Skeletal muscle tissue (tissue), 3 donors: ENCODE measurements at regions not wholly inside any gene's neighbourhood (a gene's known extent, or its start where the extent isn't known, plus 50 kb on each side); places are given as distances from the start of the nearest gene placed in this dataset.

ENCODE experiments used
- H3K27ac ChIP-seq: one replicate; pipeline ENCODE4 v1.7.0; 2013; ENCODE audit warnings: mild to moderate bottlenecking, low read depth, low read length, inconsistent platforms
- H3K27me3 ChIP-seq, 3 donors: one replicate each; pipeline ENCODE4 v1.7.0; 2013; ENCODE audit warnings: low read length in 3 of 3; ENCODE audit not compliant: control insufficient read depth in 3 of 3, insufficient read depth in 3 of 3
- H3K36me3 ChIP-seq, 3 donors: one replicate each; pipeline ENCODE4 v1.7.0; 2013; ENCODE audit warnings: low read length in 3 of 3; ENCODE audit not compliant: control insufficient read depth in 3 of 3, insufficient read depth in 3 of 3
- H3K4me1 ChIP-seq, 3 donors: one replicate each; pipeline ENCODE4 v1.7.0; 2013; ENCODE audit warnings: low read length in 3 of 3, mild to moderate bottlenecking in 3 of 3; ENCODE audit not compliant: control insufficient read depth in 3 of 3, insufficient read depth in 3 of 3
- H3K4me3 ChIP-seq, 3 donors: one replicate each; pipeline ENCODE4 v1.7.0; 2013; ENCODE audit warnings: low read length in 3 of 3
- H3K9ac ChIP-seq, 3 donors: one replicate each; pipeline ENCODE4 v1.7.0; 2013; ENCODE audit warnings: low read length in 3 of 3, mild to moderate bottlenecking in 3 of 3, moderate library complexity in 2 of 3, low read depth in 1 of 3
- H3K9me3 ChIP-seq, 3 donors: one replicate each; pipeline ENCODE4 v1.7.0; 2013; ENCODE audit warnings: low read length in 3 of 3; ENCODE audit not compliant: control insufficient read depth in 3 of 3
- donor health status: Osteomylitis.

- Histone ChIP-seq H3K4me3 (no peak overlapping the region), H3K36me3 (no peaks in the 10 kb centered on the region), H3K4me1 (no peaks in the 10 kb centered on the region), H3K27me3 (no peaks in the 10 kb centered on the region), H3K9me3 (no peaks in the 10 kb centered on the region), H3K27ac (no peak overlapping the region), H3K9ac (no peak overlapping the region)
Measured at GRCh38 chrX:6812087-6812486, 277.2 kb upstream of the VCX3A start.

GRCh38 chrX:6810776-6811175 lies 275.9 kb upstream of the VCX3A start:
- no peak overlapping the region for H3K4me3 ChIP-seq
- H3K27ac ChIP-seq, result no peak overlapping the region
- H3K4me1 ChIP-seq, result no peaks in the 10 kb centered on the region

GRCh38 chrX:6803607-6804006 lies 268.7 kb upstream of the VCX3A start:
- Histone ChIP-seq H3K36me3 (no peaks in the 10 kb centered on the region), H3K27ac (no peak overlapping the region), H3K9ac (no peak overlapping the region), H3K4me3 (no peak overlapping the region), H3K4me1 (no peaks in the 10 kb centered on the region), H3K9me3 (no peaks in the 10 kb centered on the region), H3K27me3 (no peaks in the 10 kb centered on the region)

More at GRCh38 chrX:6810776-6811175, 275.9 kb upstream of the VCX3A start:
- no peak overlapping the region for H3K9ac ChIP-seq
- no peaks in the 10 kb centered on the region for H3K9me3 ChIP-seq
- no peaks in the 10 kb centered on the region for H3K27me3 ChIP-seq
- H3K36me3 ChIP-seq, result no peaks in the 10 kb centered on the region

- Histone ChIP-seq H3K36me3 (no peaks in the 10 kb centered on the region), H3K9ac (no peak overlapping the region), H3K9me3 (no peaks in the 10 kb centered on the region), H3K27me3 (no peaks in the 10 kb centered on the region), H3K27ac (no peak overlapping the region), H3K4me1 (no peaks in the 10 kb centered on the region), H3K4me3 (no peak overlapping the region)
Measured at GRCh38 chrX:6793000-6793399, 258.1 kb upstream of the VCX3A start.

GRCh38 chrX:6783912-6784311 lies 249.0 kb upstream of the VCX3A start:
- Histone ChIP-seq H3K9ac (no peak overlapping the region), H3K27ac (no peak overlapping the region), H3K4me1 (no peaks in the 10 kb centered on the region), H3K9me3 (no peaks in the 10 kb centered on the region), H3K27me3 (no peaks in the 10 kb centered on the region), H3K36me3 (no peaks in the 10 kb centered on the region), H3K4me3 (no peak overlapping the region)

GRCh38 chrX:6782831-6783230 lies 247.9 kb upstream of the VCX3A start:
- H3K4me1 ChIP-seq, result no peaks in the 10 kb centered on the region
- no peaks in the 10 kb centered on the region for H3K27me3 ChIP-seq
- no peak overlapping the region for H3K9ac ChIP-seq
- H3K9me3 ChIP-seq, result no peaks in the 10 kb centered on the region
- no peaks in the 10 kb centered on the region for H3K36me3 ChIP-seq
- H3K27ac ChIP-seq, result no peak overlapping the region
- H3K4me3 ChIP-seq, result no peak overlapping the region

GRCh38 chrX:6778544-6779503 lies 243.9 kb upstream of the VCX3A start:
- no peaks in the 10 kb centered on the region for H3K4me1 ChIP-seq
- no peak overlapping the region for H3K4me3 ChIP-seq
- H3K9me3 ChIP-seq, result no peaks in the 10 kb centered on the region
- peak overlapping the region in 1 of 3 donors; percentile 50 for H3K9ac ChIP-seq
- no peaks in the 10 kb centered on the region for H3K36me3 ChIP-seq
- H3K27ac ChIP-seq, result no peak overlapping the region
- H3K27me3 ChIP-seq, result no peaks in the 10 kb centered on the region

- H3K36me3 ChIP-seq, result no peaks in the 10 kb centered on the region
- H3K4me1 ChIP-seq, result no peaks in the 10 kb centered on the region
- no peak overlapping the region for H3K27ac ChIP-seq
- H3K4me3 ChIP-seq, result no peak overlapping the region
- H3K27me3 ChIP-seq, result no peaks in the 10 kb centered on the region
- H3K9ac ChIP-seq, result no peak overlapping the region
- no peaks in the 10 kb centered on the region for H3K9me3 ChIP-seq
Measured at GRCh38 chrX:6777238-6778002, 242.5 kb upstream of the VCX3A start.

- H3K9ac ChIP-seq, result no peak overlapping the region
- H3K27ac ChIP-seq, result no peak overlapping the region
- H3K4me3 ChIP-seq, result no peak overlapping the region
- no peaks in the 10 kb centered on the region for H3K4me1 ChIP-seq
- H3K36me3 ChIP-seq, result no peaks in the 10 kb centered on the region
- no peaks in the 10 kb centered on the region for H3K27me3 ChIP-seq
- H3K9me3 ChIP-seq, result no peaks in the 10 kb centered on the region
Measured at GRCh38 chrX:6770936-6771335, 236.0 kb upstream of the VCX3A start.

- Histone ChIP-seq H3K4me1 (no peaks in the 10 kb centered on the region), H3K27ac (no peak overlapping the region), H3K4me3 (no peak overlapping the region), H3K27me3 (no peaks in the 10 kb centered on the region), H3K36me3 (no peaks in the 10 kb centered on the region), H3K9ac (no peak overlapping the region), H3K9me3 (no peaks in the 10 kb centered on the region)
Measured at GRCh38 chrX:6768881-6769280, 234.0 kb upstream of the VCX3A start.
